RCC 7860 (cell line): ENCODE measurements at regions not wholly inside any gene's neighbourhood (a gene's known extent, or its start where the extent isn't known, plus 50 kb on each side); places are given as distances from the start of the nearest gene placed in this dataset.

Source experiments
- DNase-seq: peaks from one replicate; pipeline ENCODE4 v3.0.0-alpha.2; 2015; ENCODE audit warnings: low spot score
- FAIRE-seq: peaks from 2 replicates; lab custom pipeline; 2012; peaks lifted over from hg19 to GRCh38; lab: Jason Lieb, UNC

GRCh38 chr16:48441106-48441505 lies 55.9 kb upstream of the SIAH1 start:
- no peak for DNase-seq

DNA sequence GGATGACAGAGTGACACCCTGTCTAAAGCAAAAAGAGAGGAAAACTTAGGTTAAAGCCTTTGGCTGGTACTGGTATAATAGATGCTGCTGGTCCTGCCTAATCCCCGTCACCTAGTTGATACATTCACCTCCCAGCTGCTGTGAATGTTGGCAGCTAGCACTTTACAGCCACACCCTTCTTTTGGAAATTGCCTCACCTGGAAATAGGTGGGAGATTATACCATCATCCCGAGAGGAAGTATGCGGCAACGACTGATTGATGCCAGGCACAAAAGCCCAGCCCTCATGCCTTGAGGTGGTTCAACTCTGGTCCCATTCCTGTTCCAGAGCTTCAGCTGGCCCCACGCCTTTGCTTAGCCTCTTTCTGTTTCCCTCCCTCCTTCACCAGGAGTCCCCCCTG lies 53.2 kb upstream of the SIAH1 start:
- FAIRE-seq (no peak), DNase-seq (no peak)

More at GRCh38 chr16:48441106-48441505, 55.9 kb upstream of the SIAH1 start:
- no peak for FAIRE-seq

GRCh38 chr16:48435906-48436305 lies 50.7 kb upstream of the SIAH1 start:
- FAIRE-seq: no peak
- DNase-seq: no peak

GRCh38 chr16:48435318-48435680 lies 50.1 kb upstream of the SIAH1 start:
- DNase-seq: no peak
- FAIRE-seq: no peak
